Activated CD8-positive, alpha-beta T cell treated with anti-CD3 and anti-CD28 coated beads for 36 hours (primary cell): ENCODE measurements at regions not wholly inside any gene's neighbourhood (a gene's known extent, or its start where the extent isn't known, plus 50 kb on each side); places are given as distances from the start of the nearest gene placed in this dataset.
A peak's percentile ranks its signal among the peaks of the same experiment; 100 is the strongest.

Experiments used
- ATAC-seq: fragments of 200-7000 bp; cut with Tn5 transposase; one replicate; pipeline ENCODE4 v1.10.0; 2021; ENCODE audit warnings: mild to moderate bottlenecking, moderate library complexity
- CTCF ChIA-PET: fragments of 350-600 bp; sonication (Branson Sonifier 250); formaldehyde crosslinking; loops from one replicate; lab custom pipeline; 2021; ENCODE audit warnings: antibody characterized with exemption; lab: Charles Lee
- POLR2A ChIA-PET: fragments of 350-600 bp; sonication (Branson Sonifier 250); formaldehyde crosslinking; loops from one replicate; lab custom pipeline; 2021; ENCODE audit warnings: antibody characterized with exemption; lab: Charles Lee
- DNase-seq: peaks from one replicate; pipeline ENCODE4 v3.0.0-alpha.2; 2020
- H3K27ac Mint-ChIP-seq: one replicate; pipeline ENCODE4 v1.8.0; 2021; ENCODE audit warnings: mild to moderate bottlenecking, mixed read lengths
- H3K27me3 Mint-ChIP-seq: one replicate; pipeline ENCODE4 v1.8.0; 2021; ENCODE audit warnings: mixed read lengths
- H3K36me3 Mint-ChIP-seq: one replicate; pipeline ENCODE4 v1.8.0; 2021; ENCODE audit warnings: low read depth, mixed read lengths
- H3K4me1 Mint-ChIP-seq: one replicate; pipeline ENCODE4 v1.8.0; 2021; ENCODE audit warnings: low read depth, mixed read lengths
- H3K4me3 Mint-ChIP-seq: one replicate; pipeline ENCODE4 v1.8.0; 2021; ENCODE audit warnings: mild to moderate bottlenecking, moderate library complexity, mixed read lengths
- H3K9me3 Mint-ChIP-seq: one replicate; pipeline ENCODE4 v1.8.0; 2021; ENCODE audit warnings: mixed read lengths
- intact Hi-C: fragments of 100-400 bp; cut with micrococcal nuclease; formaldehyde crosslinking; loops from one replicate; pipeline ENCODE4 v1.10.0; 2022
- TF ChIP-seq, protein P1 (sequence below): fragments of 200-600 bp; IDR thresholded peaks from one replicate; pipeline ENCODE4 v1.8.0; 2022; ENCODE audit warnings: antibody characterized with exemption, mild to moderate bottlenecking

DNA sequence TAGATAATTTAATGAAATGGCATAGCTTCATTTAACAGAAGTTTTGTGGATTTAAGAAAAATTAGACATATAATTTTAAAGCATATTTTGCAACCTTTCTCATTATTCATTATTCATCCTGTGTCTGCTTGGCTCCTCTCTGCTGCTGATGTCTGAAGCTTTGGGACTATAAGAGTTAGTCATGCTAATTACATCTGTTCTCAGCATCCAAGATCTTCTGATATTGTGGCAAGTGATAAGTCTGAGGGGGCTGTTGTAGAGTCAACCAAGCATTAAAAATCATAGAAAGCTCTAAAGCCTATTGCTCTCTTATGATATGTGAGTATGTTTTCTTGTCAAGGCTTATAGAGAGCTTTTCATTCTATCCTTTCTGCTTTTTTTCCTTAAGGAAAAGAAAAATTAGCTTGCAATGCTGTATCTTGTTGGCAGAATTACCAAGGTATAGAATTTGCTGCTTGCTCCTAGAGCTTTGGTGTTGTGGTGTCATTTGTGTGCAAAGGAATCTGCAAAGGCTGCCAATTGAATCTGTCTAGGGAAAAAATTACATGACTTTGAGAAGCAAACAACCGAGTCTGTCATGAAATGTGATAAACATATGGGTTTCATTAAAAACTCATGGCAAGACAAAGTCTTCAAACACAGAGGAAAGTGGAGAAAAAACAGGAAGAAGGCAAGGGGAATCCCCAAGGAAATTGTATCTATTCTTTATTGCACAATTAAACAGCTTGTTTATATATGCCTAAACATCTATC, 156.1 kb upstream of the DAB2 start:
- DNase-seq (no peak), ATAC-seq (no peak)
- ChIA-PET POLR2A (no interaction called here), CTCF (interaction anchor here (1.6 to 2.3 kb wide), 3 partner anchors 9 to 205 kb away, joined by 4 to 12 read pairs (median 7); no protein-coding TSS in a partner anchor)
- TF ChIP-seq, protein P1, sequence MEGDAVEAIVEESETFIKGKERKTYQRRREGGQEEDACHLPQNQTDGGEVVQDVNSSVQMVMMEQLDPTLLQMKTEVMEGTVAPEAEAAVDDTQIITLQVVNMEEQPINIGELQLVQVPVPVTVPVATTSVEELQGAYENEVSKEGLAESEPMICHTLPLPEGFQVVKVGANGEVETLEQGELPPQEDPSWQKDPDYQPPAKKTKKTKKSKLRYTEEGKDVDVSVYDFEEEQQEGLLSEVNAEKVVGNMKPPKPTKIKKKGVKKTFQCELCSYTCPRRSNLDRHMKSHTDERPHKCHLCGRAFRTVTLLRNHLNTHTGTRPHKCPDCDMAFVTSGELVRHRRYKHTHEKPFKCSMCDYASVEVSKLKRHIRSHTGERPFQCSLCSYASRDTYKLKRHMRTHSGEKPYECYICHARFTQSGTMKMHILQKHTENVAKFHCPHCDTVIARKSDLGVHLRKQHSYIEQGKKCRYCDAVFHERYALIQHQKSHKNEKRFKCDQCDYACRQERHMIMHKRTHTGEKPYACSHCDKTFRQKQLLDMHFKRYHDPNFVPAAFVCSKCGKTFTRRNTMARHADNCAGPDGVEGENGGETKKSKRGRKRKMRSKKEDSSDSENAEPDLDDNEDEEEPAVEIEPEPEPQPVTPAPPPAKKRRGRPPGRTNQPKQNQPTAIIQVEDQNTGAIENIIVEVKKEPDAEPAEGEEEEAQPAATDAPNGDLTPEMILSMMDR: no peak
- intact Hi-C loops: loop anchor here (10.0 kb wide), 1 partner anchor 1154 kb away; no protein-coding TSS in a partner anchor
- Mint-ChIP-seq H3K27me3 (no peaks in the 10 kb centered on the region), H3K36me3 (no peaks in the 10 kb centered on the region), H3K4me1 (peaks cover 5% of the 10 kb centered on the region), H3K9me3 (no peaks in the 10 kb centered on the region), H3K4me3 (no peak overlapping the region), H3K27ac (no peak overlapping the region)

DNA sequence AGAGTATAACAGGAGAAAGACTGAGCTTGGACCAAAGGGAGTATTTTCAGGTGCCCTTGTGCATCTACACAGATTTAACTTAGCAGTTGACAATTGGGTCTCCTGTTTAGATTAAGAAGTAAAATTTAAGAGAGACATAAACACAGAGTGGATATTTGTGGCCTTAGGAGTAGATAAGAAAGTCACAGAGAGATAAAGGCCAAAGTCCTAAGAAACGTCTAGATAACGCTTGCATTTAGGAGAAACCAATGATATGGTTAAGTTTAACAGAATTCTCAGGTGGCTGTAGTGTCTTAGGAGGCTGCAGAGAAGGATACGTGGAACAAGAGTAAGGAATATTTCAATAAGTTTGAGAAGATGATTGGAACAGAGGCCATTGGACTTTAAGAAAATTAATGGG, 155.0 kb upstream of the DAB2 start:
- POLR2A ChIA-PET: no interaction called here

DNA sequence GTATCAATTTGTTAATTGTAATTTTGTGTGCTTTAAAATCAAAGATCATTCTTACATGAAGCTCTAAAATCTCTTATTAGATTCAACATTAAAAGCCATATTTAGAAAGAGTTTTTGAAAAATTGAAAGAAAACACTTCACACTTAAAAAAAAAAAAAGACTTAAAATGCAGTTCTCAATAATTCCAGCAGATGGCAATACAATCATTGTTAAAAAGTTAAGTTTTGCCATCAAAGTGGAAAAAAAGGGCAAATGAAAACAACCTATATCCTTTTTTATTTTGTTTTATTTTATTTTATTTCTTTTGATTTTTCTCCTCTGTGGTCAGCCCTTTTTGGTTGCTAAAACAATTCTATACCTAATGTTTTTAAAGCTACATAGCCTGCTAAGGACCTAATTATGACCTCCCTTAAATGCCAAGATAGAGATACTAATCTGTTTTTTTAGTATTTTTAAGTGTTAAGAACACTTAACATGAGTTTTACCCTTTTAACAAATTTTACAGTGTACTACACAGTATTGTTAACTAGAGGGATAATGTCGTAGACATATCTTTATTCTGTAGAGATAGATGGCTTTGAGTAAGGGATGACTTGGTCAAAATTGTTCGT, 154.2 kb upstream of the DAB2 start:
- no peak for ATAC-seq
- H3K36me3 Mint-ChIP-seq: no peaks in the 10 kb centered on the region
- intact Hi-C loops: no loop called here
- DNase-seq: no peak
- ChIA-PET POLR2A (interaction anchor here (0.6 kb wide), 1 partner anchor 44 kb away, joined by 3 read pairs; no protein-coding TSS in a partner anchor), CTCF (interaction anchor here (0.8 to 2.4 kb wide), 11 partner anchors 8 to 182 kb away, joined by 3 to 8 read pairs (median 3); no protein-coding TSS in a partner anchor)
- TF ChIP-seq, protein P1: peak; percentile 78
- no peaks in the 10 kb centered on the region for H3K9me3 Mint-ChIP-seq
- H3K27me3 Mint-ChIP-seq: no peaks in the 10 kb centered on the region
- no peak overlapping the region for H3K27ac Mint-ChIP-seq
- H3K4me3 Mint-ChIP-seq: no peak overlapping the region
- H3K4me1 Mint-ChIP-seq: peaks cover 5% of the 10 kb centered on the region

More for the DNA sequence above, 155.0 kb upstream of the DAB2 start:
- Mint-ChIP-seq H3K36me3 (no peaks in the 10 kb centered on the region), H3K9me3 (no peaks in the 10 kb centered on the region), H3K27me3 (no peaks in the 10 kb centered on the region), H3K4me3 (no peak overlapping the region), H3K4me1 (peaks cover 5% of the 10 kb centered on the region), H3K27ac (no peak overlapping the region)
- intact Hi-C loops: loop anchor here (10.0 kb wide), 1 partner anchor 1155 kb away; no protein-coding TSS in a partner anchor
- TF ChIP-seq, protein P1: no peak
- DNase-seq: no peak
- no peak for ATAC-seq
- CTCF ChIA-PET: interaction anchor here (0.7 to 1.8 kb wide), 6 partner anchors 9 to 134 kb away, joined by 3 to 4 read pairs (median 4); no protein-coding TSS in a partner anchor

DNA sequence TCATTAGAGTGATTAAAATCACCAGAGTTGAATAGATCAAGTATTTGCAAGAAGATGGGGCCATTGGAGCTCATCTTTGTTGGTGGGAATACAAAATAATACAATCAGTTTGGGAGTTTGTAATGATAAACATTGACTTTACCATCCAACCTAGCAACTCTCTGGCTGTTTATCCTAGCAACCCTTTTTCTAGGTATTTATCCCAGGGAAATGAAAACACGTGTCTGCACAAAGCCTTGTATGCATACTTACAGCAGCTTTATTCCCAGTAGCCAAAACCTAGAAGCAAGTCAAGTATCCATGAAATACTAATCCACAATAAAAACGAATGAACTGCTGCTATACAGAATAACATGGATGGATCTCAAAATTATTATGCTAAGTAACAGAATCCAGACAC, 152.7 kb upstream of the DAB2 start:
- intact Hi-C loops: no loop called here
- TF ChIP-seq, protein P1: no peak
- ATAC-seq: no peak
- H3K27ac Mint-ChIP-seq: no peak overlapping the region
- POLR2A ChIA-PET: no interaction called here
- H3K4me3 Mint-ChIP-seq: no peak overlapping the region
- CTCF ChIA-PET: interaction anchor here (0.9 to 2.4 kb wide), 4 partner anchors 9 to 72 kb away, joined by 3 to 8 read pairs (median 3); no protein-coding TSS in a partner anchor
- H3K9me3 Mint-ChIP-seq: no peaks in the 10 kb centered on the region
- H3K4me1 Mint-ChIP-seq: peaks cover 5% of the 10 kb centered on the region
- H3K27me3 Mint-ChIP-seq: peaks cover 5% of the 10 kb centered on the region
- DNase-seq: no peak
- no peaks in the 10 kb centered on the region for H3K36me3 Mint-ChIP-seq
